HG03469 (cell line): ENCODE measurements at regions not wholly inside any gene's neighbourhood (a gene's known extent, or its start where the extent isn't known, plus 50 kb on each side); places are given as distances from the start of the nearest gene placed in this dataset.

Experiments
- ATAC-seq: cut with Tn5 transposase; IDR thresholded peaks from one replicate; pipeline ENCODE4 v1.9.1; 2021; ENCODE audit warnings: mild to moderate bottlenecking, moderate library complexity, moderate number of reproducible peaks; ENCODE audit not compliant: unreplicated experiment

DNA sequence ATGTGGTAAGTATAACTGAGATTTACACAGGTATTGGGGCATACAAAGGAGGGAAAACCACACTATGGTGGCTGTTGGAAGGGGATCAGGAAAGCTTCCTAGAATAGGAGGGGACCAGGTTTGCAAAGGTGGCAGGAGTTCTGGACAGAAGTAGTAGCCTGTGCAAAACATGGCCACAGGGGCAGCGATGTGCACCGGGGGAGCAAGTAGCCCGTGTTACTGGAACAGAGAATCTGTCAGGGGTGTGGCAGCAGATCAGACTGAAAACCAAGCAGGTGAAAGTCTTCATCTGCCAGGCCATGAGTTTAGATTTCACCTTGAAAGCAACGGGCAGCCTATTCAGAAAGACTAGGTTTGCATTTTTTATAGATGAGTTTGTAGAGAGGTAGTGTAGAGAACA lies 182.3 kb upstream of the LPP start:
- ATAC-seq = no peak

DNA sequence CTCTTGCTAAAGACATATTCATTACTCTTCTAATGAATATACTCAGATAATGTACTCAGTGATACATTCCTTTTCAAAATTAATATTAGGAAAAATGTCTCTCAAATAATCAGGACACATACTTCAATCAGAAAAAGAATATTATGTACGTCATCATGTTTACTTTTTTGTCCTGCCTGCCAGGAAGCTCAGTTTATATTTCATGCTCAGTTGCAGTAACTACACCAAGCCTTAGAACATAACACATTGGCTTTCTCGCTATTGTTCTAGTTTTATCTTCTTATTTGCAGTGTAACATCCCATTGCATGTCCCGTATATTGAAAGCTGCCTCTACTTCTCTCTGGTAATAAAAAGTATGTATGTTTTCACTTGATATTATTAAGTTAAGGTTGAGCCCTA lies 181.5 kb upstream of the LPP start:
- no peak for ATAC-seq

DNA sequence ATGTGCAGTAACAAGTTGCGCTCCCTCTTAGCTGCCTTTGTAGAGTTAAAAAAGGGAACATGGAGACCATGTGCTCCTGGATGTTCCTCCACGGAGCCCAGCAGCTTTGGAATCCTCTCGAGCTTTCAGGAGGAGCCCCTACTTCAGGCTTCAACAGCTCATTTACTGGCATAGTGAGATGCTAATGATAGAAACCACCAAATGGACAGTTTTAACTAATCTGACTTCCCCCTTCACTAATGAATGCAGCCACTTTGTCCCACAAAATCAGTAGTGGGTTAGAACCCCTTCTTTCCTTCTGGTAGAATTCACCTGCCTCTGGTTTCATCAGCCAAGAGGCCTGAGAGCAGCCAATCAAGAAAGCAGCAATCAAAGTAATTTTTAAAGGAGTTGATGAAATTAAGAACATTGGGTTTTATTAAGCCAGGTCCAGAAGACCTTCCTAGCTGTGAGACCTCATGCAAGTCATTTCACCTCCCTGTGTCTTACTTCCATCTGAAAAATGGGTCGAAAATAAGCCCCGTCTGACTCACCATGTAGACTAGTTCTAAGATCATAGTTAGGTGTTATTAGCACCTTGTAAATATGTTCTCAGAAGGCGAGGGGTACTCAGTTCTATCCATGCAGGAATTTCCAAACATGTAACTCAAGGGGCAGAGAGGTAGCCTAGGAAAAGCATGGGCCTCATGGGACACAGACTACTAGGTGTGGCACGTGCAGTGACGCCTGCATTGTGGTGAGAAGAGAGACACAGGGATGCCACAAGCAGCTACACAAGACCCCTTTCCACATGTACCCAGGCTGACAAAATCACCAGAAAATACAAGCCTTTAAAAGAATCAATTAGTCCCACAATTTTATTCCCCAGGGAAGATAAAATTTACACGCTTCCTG lies 179.7 kb upstream of the LPP start:
- no peak for ATAC-seq

DNA sequence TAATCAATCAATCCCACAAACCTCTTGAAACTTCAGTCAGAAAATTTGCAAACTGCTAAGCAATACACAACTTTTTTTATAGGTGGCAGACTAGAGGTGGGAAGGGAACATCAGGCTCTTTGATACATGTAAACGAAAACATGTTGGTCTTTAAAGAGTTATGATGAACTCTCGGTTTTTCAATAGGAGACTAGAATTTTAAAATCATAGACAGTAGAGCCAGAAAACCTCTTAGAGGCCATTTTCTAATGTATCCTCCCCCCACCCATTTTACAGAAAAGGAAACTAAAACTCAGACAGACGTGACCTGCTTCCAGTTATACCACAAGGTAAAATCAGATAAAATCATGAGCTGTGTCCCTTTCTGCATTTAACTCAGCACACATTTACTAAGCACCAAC lies 179.1 kb upstream of the LPP start:
- no peak for ATAC-seq

DNA sequence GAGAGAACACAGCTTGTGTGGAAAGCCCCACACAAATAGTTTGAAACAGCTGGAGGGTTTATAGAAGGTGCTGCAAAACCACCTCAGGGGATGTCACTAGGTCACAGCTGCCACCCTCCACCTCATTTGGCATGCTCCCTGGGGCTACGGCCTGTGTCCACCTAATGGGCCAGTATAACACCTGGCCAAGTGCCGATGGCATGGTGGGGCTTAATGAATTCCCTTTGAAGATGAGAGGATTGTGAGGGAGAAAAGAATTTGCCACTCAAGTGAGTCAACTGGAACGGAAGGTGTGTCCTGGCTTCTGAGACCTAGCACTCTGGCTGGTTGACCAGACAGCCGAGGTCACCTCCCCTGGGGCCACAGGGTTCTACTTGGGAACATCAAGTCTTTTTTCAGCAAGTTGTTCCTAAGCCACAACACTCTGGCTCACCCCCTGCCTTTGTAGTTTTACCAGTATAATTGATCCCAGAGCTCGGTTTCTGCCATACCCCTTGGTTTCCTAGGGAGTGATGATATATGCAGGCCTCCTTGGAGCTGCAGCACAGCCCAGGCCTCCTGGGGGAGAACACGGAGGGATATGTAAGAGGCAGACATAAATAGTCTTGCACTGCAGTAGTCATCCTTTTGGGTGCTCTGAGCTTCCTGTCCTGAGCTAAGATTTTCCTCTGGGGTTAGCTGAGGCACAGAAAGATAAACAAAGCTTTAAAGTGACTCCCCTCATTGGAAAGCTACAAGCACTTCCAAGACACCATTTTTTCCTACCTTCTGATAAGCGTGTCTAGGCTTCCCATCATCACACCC lies 178.2 kb upstream of the LPP start:
- no peak for ATAC-seq

DNA sequence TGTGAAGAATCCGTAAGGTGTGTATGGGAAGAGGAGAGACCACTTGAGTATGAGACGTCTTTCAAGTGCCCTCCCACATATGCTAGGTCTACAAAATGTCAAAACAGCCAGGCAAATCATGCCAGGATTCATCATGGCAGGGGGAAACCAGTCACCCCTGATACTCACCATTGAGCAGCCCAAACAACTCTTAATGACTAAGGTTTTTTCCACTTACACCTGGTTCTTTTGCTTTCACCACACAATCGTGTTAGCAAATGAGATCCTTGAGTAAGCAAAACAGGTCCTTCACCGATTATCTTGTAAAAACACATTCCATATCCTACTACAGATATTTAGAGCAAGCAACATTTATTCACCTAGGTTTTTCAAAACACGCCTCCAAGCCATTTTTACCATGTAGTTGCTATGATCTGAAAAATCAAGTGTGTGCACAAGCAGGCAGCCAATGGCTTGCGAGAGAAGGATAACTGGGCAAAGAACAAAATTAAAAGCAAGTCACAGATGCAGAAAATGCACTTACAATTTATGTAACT lies 177.5 kb upstream of the LPP start:
- no peak for ATAC-seq

DNA sequence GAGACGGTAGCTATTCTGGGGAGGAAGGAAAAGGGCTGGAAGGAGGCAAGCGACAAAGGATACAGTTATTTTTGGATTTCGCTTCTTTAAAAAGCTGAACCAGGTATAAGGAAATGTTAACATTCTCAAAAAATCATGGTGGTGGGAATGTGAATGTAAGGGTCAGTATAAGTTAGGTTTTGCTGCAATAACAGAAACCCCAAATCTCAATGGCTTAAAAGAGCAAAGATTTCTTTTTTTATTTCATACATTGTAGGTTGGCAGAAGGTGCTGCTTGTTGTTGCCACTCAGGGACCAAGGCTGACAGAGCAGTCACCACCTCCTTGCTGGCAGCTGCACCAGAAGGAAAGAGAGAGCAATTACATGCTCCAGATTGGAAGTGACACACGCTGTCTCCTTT lies 176.3 kb upstream of the LPP start:
- ATAC-seq = no peak

DNA sequence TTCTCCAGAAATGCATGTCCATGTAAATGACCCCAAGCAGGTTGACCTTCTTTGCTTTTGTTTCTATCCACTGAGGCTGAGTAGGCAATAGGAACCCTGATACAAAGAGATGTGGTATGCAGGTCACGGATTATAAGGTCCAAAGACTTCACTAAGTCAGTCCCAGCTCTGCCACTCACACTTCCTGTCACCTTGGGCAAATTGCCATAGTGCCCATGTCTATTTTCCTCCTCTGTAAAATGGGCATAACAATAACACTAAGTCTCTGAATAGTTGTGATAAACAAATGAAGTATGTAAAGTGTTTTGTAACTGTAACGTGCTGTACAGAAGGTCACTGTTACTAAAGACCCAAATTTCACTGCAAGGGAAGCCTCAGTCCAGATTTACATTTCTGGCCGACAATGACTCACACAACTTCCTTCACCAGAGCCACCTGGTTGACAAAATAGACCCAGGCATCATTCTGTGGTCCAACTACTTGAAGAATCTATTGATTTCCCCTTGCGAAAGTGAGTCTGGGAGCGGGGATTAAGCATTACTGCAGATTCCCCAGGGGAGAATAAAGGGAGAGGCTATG lies 175.4 kb upstream of the LPP start:
- ATAC-seq = no peak

DNA sequence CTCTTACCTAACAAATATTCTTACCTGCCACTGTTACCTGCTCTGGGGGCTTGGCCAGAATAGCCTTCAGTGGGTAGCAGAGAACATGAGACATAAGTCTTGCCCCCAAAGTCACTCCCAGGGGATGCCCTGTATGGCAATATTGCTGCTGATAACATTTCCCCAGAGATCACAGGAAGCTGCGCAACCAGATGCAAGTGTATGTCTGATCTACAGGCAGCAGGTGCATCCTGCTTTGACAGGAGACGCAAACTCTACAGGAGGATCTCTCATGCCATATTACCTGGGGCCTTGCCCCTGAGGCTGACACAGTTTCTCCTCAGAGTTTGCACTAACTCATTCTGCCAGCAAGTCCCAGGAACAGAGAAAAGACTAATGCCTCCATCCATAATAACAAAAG lies 174.4 kb upstream of the LPP start:
- ATAC-seq = no peak

DNA sequence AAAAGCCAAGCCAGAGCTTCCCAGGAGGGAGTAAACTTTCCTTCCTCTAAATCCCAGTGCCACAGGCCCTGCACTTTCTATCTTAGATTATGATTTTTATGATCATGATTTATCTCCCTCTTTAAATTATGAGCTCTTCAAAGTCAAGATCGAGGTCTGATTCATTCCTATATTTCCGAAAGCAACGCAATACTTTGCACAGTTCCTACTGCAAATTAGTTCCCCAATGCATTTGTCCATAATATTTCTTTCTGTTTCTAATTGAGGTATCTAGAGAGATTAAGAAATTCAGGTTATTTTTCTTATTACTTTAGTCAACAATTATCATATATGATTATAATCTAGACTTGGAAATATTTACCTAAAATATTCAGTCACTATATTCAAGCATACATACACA lies 173.1 kb upstream of the LPP start:
- ATAC-seq = no peak

DNA sequence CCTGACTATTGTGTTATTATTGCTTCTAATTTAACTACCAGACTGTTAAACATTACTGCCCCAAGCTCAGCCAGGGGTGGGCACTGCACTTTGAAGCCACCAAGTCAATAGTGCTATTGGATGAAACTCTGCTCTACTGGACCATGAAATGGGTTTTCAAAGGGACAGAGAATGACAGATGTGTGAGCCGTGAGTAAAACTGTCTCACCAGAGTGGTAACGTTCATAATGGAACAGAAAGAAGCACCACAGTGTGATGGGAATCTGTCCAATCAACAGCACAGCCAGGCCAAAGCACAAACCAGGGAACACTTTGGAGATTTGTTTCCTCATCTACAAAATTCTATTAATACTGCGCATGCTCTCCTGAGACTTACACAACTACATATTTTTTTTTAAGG lies 171.8 kb upstream of the LPP start:
- no peak for ATAC-seq

DNA sequence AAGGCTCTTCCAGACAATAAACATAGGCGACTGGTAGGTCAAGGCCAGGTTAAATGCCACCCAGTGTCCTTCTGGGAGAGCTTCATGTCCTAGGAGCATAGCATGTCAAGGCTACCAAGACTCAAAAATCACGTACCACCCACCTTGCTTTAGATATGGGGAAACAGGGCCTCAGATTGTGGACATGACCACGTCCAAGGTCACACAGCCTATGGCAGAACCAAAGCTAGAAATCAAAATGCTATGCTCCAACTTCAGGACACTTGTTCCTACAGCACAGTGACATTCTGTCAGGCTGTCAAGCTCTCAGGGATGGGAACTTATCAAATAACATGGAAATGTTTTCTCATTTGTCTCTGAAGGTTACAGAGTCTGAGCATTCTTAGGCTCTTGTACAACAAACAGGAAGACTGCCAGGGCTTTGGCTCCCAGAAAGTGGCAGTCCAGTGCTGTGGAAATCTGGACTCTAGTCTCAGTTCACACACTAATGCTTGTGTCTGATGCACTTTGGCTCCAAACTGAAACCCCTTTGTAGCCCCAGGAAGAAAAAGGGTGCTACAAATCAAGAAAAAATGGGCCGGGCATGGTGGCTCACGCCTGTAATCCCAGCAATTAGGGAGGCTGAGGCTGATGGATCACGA lies 170.4 kb upstream of the LPP start:
- ATAC-seq = no peak

DNA sequence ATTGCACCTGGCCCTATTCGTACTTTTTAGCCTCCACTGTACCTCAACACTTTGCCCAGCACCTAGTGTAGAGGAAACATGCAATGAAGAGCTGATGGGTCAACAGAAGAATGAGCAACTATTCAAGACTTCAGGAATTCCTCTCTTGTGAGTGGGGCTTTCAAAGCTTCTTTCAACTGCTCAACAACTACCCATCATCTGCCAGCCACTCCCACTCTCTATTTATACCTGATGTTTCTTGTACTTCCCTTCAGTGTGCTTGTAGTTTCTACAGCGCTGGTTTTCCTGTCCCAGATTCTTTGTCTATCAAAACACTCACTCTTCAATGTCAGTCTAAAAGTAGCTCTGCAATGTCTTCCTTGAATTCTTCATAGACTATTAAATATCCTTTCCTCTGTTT lies 168.3 kb upstream of the LPP start:
- ATAC-seq = no peak

DNA sequence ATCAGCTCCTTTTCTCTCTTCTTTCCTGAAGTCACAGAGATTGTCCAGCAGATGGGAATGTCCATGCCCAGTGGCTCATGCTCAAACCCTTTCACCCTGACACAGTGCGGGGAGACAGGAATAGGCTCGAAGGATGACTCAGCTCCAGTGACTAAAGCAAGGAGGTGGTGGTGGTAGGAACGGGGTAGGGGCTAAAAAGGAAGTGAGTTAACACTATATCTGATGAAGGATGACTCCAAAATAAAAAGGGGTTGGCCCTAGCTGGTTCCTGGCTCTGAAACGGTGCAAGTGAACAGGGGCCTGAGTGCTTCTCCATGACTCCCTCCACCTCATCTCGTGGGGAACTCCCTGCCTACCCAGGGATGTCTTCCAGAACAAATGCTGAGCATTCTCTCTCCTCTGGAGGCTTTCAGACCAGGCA lies 167.4 kb upstream of the LPP start:
- ATAC-seq = no peak

DNA sequence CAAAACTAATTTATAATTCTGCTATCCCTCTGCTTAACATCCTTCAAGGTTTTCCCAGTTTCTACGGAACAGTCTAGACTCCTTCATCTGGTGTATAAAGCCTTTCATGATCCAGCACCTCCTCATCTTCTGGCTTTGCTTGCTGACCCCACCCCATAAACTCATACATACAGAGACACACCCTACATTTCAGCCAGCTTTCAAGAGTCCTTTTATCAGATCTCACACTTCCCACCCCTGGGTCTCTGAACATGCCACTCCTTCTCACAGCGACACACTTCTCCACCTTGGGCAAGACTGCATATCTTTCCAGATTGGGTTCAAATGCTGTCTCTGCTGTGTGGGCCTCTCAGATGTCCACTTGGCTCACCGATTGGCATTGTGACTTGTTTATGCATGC lies 166.8 kb upstream of the LPP start:
- ATAC-seq = no peak

DNA sequence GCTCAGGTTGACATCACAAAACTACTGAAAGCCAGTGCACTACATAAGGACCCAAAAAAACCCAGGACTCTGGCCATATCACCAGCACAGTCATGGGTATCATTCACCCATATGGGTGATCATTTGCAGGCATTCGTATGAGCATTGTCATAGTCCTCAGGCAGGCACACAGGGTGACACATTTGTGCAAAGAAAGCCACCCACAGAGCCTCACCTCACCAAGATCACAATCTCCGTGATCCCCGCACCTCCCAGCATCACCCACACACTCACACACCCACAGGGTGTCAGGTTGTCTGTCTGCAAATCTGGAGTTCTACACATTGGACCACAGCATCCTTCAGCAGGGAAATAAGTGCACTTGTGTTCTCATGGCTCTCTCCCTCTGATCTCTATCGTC lies 166.0 kb upstream of the LPP start:
- no peak for ATAC-seq

DNA sequence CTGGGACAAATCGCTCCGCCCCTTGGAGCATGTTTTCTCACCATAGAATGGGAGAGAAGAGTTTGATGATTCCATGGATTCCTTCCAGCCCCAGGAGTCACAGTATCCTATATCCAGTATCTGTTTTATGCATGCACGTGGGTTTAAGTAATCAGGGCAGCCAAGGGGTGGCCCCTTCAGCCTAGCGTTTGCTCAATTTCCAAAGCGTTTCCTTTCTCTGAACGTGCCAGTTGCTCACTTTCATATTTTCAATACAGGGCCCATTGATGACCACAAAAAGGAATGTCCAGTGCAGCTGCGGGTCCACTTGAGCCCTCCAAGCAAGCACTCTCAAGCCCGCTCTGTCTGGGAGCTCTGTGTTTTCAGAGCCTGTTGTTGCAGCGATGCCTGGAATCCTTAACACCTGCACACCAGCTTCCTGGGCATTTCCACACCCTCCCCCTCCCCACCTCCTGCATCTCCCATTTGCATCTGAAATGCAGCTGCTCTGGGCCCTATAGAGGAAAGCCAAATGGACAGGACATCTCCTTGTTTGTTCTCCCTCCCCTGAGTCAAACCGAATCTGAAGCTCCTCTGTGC lies 164.3 kb upstream of the LPP start:
- no peak for ATAC-seq

DNA sequence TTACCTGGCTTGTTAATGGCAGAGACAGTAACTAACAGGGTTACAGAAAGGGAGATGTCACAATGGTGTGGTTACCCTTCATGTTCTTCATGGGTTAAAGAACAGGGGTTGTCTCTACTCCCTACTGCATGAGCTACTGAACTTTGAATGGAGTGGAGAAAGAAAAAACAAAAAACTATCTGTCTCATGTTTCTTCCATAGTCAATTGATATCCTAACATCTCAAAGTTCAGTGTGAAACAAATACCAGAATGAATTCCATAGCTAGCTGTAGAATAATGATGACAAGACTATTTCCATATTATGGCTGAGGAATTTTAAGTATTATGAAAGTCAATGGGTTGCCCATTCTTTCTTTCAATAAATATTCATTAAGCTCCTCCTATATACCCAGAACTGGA lies 161.3 kb upstream of the LPP start:
- no peak for ATAC-seq

DNA sequence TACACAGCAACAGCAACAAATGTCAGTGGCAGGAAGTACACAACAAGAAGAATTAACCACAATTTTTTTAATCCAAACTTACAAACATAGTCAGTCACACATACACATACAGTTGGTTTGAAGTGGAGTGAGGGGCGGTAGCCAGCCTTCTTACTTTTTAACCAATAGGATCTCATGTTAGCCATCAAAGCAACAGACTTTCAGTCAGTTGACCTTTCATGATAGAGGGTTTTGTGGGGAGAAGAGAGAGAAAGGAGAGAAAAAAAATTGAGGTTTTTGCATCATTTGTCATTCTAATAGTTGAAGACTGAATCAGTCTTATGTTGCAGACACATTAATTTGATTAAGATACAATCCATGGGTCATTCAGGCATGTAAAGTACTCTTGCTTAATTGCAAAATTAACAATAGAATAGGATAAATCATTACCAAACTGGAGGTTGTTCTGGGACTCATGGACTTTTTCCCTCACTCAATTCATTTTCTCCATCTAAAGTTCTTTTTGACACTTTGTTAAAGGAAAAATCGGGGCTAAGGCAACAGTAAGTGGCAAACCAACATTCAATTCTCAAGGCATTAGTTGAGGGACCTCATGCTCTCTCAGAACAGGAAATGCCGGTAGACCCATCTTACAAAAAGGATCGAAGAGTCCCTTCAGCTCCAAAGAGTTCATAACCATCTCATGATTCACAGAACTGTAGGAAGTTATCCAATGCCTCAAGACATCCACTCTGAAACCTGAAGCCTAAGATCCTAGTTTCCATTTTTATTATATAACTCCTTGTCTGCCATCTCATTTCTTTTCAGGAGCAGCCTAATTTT lies 159.5 kb upstream of the LPP start:
- no peak for ATAC-seq

DNA sequence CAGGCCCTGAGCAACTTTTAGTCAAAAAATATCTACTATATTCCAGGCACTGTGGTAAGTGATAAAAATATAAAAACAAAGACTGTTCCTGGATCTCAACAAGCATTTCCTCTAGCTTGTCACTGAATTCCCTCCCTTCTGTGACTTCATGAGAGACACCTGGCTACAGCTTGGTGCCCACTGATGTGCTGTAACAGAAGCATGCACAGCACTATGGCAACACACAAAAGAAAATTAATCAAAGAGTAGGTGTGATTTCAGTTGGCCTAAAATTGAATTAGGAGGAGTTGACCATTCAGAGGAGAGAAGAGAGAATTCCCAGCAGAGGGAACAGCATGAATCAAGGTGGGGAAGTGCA lies 158.9 kb upstream of the LPP start:
- ATAC-seq = no peak
